ENCODE measurements at regions not wholly inside any gene's neighbourhood (a gene's known extent, or its start where the extent isn't known, plus 50 kb on each side); places are given as distances from the start of the nearest gene placed in this dataset.
"Not testable (repeated sequence)": the region's sequence is repeated elsewhere in the genome, so short reads cannot be mapped to it uniquely, and the experiment has no call there.

DNA sequence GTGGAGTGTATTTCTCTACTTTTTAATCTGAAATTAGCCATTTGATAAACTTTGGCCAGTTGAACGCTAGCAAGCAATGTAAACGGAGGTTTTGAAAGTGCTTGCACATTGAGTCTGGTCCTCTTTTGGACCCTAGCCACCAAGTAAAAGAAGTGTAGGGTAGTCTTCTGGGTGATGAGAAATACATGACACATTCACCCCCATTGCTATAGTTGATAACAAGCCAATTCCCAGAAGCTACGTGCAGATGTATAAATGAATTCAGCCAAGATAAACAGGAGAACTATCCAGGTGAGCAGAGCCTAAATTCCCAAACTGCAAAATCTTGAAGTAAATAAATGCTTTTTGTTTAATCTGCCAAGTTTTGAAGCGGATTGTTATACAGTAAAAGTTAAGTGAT is 965.4 kb upstream of the GRIA3 start:
- no peak overlapping the region for H3K4me3 ChIP-seq
- no peaks in the 10 kb centered on the region for H3K27me3 ChIP-seq
- TF ChIP-seq, protein P1, sequence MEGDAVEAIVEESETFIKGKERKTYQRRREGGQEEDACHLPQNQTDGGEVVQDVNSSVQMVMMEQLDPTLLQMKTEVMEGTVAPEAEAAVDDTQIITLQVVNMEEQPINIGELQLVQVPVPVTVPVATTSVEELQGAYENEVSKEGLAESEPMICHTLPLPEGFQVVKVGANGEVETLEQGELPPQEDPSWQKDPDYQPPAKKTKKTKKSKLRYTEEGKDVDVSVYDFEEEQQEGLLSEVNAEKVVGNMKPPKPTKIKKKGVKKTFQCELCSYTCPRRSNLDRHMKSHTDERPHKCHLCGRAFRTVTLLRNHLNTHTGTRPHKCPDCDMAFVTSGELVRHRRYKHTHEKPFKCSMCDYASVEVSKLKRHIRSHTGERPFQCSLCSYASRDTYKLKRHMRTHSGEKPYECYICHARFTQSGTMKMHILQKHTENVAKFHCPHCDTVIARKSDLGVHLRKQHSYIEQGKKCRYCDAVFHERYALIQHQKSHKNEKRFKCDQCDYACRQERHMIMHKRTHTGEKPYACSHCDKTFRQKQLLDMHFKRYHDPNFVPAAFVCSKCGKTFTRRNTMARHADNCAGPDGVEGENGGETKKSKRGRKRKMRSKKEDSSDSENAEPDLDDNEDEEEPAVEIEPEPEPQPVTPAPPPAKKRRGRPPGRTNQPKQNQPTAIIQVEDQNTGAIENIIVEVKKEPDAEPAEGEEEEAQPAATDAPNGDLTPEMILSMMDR (IDR thresholded peaks at IDR 0.05) = no peak
- TF ChIP-seq POLR2AphosphoS5 (IDR thresholded peaks at IDR 0.05) (no peak), POLR2A (IDR thresholded peaks at IDR 0.05) (no peak)
- intact Hi-C loops (cut with DNase I; ENCODE audit: low total_unique reads) = no loop called here
- H3K4me1 ChIP-seq = no peaks in the 10 kb centered on the region
- H3K9me3 ChIP-seq = peaks cover 0 to 5% of the 10 kb centered on the region in 2 donors
- no peak for DNase-seq (ENCODE audit: low spot score in 2 of 2)
- no peak overlapping the region for H3K27ac ChIP-seq
- no peaks in the 10 kb centered on the region for H3K36me3 ChIP-seq

- Histone ChIP-seq H3K4me3 (no peak overlapping the region), H3K27ac (no peak overlapping the region), H3K9me3 (peaks cover 0 to 5% of the 10 kb centered on the region in 2 donors), H3K4me1 (no peaks in the 10 kb centered on the region), H3K36me3 (no peaks in the 10 kb centered on the region), H3K27me3 (no peaks in the 10 kb centered on the region)
- TF ChIP-seq, protein P1 (IDR thresholded peaks at IDR 0.05) = no peak
- TF ChIP-seq POLR2A (IDR thresholded peaks at IDR 0.05) (no peak), POLR2AphosphoS5 (IDR thresholded peaks at IDR 0.05) (no peak)
- no peak for DNase-seq (ENCODE audit: low spot score in 2 of 2)
- intact Hi-C loops (cut with DNase I; ENCODE audit: low total_unique reads) = no loop called here
These were observed 964.9 kb upstream of the GRIA3 start for GRCh38 chrX:122219226-122219625.

GRCh38 chrX:122219735-122220134 is 964.3 kb upstream of the GRIA3 start:
- Histone ChIP-seq H3K9me3 (peaks cover 0 to 3% of the 10 kb centered on the region in 2 donors), H3K4me1 (no peaks in the 10 kb centered on the region), H3K27ac (no peak overlapping the region), H3K4me3 (no peak overlapping the region), H3K36me3 (no peaks in the 10 kb centered on the region), H3K27me3 (no peaks in the 10 kb centered on the region)
- no peak for TF ChIP-seq POLR2A (IDR thresholded peaks at IDR 0.05)
- no peak for TF ChIP-seq POLR2AphosphoS5 (IDR thresholded peaks at IDR 0.05)
- intact Hi-C loops (cut with DNase I; ENCODE audit: low total_unique reads) = no loop called here
- DNase-seq (ENCODE audit: low spot score in 2 of 2) = no peak

DNA sequence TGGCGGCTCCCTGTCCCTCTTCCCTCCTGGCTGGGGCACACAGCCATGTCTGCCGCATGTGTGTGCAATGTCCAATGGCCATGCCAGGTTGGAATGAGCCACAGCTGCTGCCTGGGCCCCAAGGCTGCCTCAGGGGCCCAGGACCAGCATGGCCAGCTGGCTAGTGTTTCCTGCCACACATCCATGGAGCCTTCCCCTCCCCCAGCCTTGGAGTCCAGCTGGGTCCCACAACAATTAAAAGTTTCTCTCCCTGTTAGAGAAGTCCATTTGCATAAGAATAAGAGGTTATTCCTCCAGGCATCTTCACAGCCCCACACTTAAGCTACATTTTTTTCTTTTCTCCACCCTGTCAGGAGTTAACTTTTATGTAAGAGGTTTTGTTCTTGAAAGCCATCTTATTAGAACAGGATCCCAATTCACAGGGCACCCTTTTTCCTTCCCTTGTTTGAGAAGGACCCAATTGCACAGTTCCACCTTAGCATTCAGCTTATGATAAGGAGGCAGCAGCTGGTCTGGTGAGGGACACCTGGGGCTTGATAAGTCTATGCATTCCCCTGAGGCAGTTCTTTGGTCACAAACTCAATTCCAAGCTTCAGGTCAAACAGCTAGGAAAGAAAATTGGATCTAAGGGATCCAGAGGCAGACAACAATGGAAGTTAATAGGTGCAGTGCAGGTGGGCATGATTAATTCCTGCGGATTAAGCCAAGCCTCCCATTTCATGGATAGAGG is 963.3 kb upstream of the GRIA3 start:
- DNase-seq (ENCODE audit: low spot score in 2 of 2) = no peak
- Histone ChIP-seq H3K9me3 (no peaks in the 10 kb centered on the region), H3K36me3 (no peaks in the 10 kb centered on the region), H3K4me1 (no peaks in the 10 kb centered on the region), H3K4me3 (no peak overlapping the region), H3K27me3 (no peaks in the 10 kb centered on the region), H3K27ac (no peak overlapping the region)
- no peak for TF ChIP-seq POLR2AphosphoS5 (IDR thresholded peaks at IDR 0.05)
- no peak for TF ChIP-seq POLR2A (IDR thresholded peaks at IDR 0.05)
- TF ChIP-seq, protein P1 (IDR thresholded peaks at IDR 0.05) = no peak
- intact Hi-C loops (cut with DNase I; ENCODE audit: low total_unique reads) = no loop called here

DNA sequence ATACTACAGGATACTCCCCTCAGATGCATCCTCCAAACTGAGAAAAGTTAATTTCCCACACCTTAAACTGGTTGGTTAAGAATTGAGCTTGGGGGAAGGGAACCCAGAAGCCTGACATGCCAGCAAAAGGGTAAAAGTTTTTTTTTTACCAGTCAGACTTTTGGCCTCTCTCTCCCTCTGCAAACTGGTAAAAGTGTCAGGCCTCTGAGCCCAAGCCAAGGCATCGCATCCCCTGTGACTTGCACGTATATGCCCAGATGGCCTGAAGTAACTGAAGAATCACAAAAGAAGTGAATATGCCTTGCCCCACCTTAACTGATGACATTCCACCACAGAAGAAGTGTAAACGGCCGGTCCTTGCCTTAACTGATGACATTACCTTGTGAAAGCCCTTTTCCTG is 962.3 kb upstream of the GRIA3 start:
- H3K9me3 ChIP-seq; H3K27ac ChIP-seq; H3K4me3 ChIP-seq; H3K4me1 ChIP-seq; intact Hi-C loops (cut with DNase I; ENCODE audit: low total_unique reads); H3K36me3 ChIP-seq; H3K27me3 ChIP-seq; DNase-seq (ENCODE audit: low spot score in 2 of 2): not testable (repeated sequence)

GRCh38 chrX:122224137-122224536 is 959.9 kb upstream of the GRIA3 start:
- H3K36me3 ChIP-seq; H3K9me3 ChIP-seq; H3K4me3 ChIP-seq; H3K27me3 ChIP-seq; intact Hi-C loops (cut with DNase I; ENCODE audit: low total_unique reads); H3K4me1 ChIP-seq; H3K27ac ChIP-seq; DNase-seq (ENCODE audit: low spot score in 2 of 2): not testable (repeated sequence)
